ENCODE measurements at regions not wholly inside any gene's neighbourhood (a gene's known extent, or its start where the extent isn't known, plus 50 kb on each side); places are given as distances from the start of the nearest gene placed in this dataset.

DNA sequence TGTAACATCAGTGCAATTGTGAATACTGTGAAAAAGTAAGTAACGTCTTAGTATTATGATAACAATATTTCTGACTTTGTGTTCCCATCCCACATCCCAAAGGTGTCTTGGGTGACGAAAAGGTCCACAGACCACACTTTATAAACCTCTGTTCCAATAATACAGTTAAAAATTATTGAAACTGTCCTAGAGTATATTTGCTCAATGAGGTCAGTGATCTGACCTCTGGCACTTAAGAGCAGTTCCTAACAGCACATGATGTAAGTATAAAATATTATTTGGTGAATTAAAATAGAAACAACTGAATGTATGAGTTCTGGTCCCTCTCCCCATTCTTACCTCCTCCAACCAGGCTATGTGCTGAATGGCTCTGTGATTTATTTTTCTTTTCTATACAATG is 566.4 kb upstream of the MMS22L start:
- H2BK12ac ChIP-seq (ENCODE audit: low read depth, low read length), result no peak overlapping the region
- H4K8ac ChIP-seq (ENCODE audit: extremely low read depth, insufficient read depth, low read length), result no peak overlapping the region
- no peak overlapping the region for H2AK5ac ChIP-seq (ENCODE audit: low read depth, low read length)
- no peaks in the 10 kb centered on the region for H3K79me1 ChIP-seq (ENCODE audit: low read depth, low read length)
- H2BK15ac ChIP-seq (ENCODE audit: low read length), result no peak overlapping the region
- H3K9me3 ChIP-seq (ENCODE audit: insufficient read depth in 2 of 2, low read depth in 1 of 2, low read length in 1 of 2), result no peaks in the 10 kb centered on the region
- H3K4ac ChIP-seq (replicated peaks; ENCODE audit: insufficient read length, low read depth, low read length), result no peak overlapping the region
- H3K18ac ChIP-seq (ENCODE audit: extremely low read depth, low read length), result no peak overlapping the region
- H2BK20ac ChIP-seq (ENCODE audit: low read length), result no peak overlapping the region
- 97% methylated on average over 2 of the region's 2 CpGs; no CpG with 5 or more reads in 1 of the 2 experiments for WGBS, 2 experiments (ENCODE audit: extremely low coverage in 1 of 2, insufficient coverage in 1 of 2, insufficient read length in 1 of 2, insufficient replicate concordance in 2 of 2, low coverage in 1 of 2, low lambda C conversion rate in 2 of 2, missing lambda C conversion rate in 1 of 2)
- H3K27me3 ChIP-seq (replicated peaks in 1 of 4; ENCODE audit: control insufficient read depth in 3 of 4, extremely low read depth in 1 of 4, insufficient read depth in 3 of 4, low read length in 3 of 4), result no peaks in the 10 kb centered on the region
- H2BK5ac ChIP-seq (ENCODE audit: low read depth, low read length), result no peak overlapping the region
- H3K27ac ChIP-seq (ENCODE audit: low read depth, low read length), result no peak overlapping the region
- no peak for DNase-seq (ENCODE audit: low read depth in 1 of 2, low spot score in 2 of 2)
- H3K36me3 ChIP-seq (ENCODE audit: control insufficient read depth in 2 of 4, insufficient read depth in 4 of 4, low read length in 3 of 4), result no peaks in the 10 kb centered on the region
- no peak overlapping the region for H2BK120ac ChIP-seq (replicated peaks; ENCODE audit: low read depth, low read length)
- no peak overlapping the region for H3K56ac ChIP-seq (replicated peaks; ENCODE audit: insufficient read length, low read depth, low read length)
- CTCF ChIA-PET (ENCODE audit: partially characterized antibody), result no interaction called here
- H3K9ac ChIP-seq (replicated peaks in 1 of 4; ENCODE audit: extremely low read depth in 1 of 4, low read depth in 3 of 4, low read length in 3 of 4), result no peak overlapping the region
- POLR2A ChIA-PET (ENCODE audit: partially characterized antibody), result no interaction called here
- H3K4me3 ChIP-seq (ENCODE audit: extremely low read depth in 1 of 4, insufficient read depth in 2 of 4, low read depth in 3 of 4, low read length in 4 of 4), result no peak overlapping the region
- no peak overlapping the region for H4K5ac ChIP-seq (ENCODE audit: insufficient read length, low read depth, low read length)
- no peak overlapping the region for H4K91ac ChIP-seq (replicated peaks; ENCODE audit: insufficient read length, low read length)
- H4K20me1 ChIP-seq (replicated peaks in 1 of 2; ENCODE audit: control insufficient read depth in 1 of 2, insufficient read depth in 2 of 2, low read length in 2 of 2), result no peaks in the 10 kb centered on the region
- peaks cover 0 to 11% (median 1%) of the 10 kb centered on the region in 4 experiments; a peak in 2 of 7 replicates for H3K4me1 ChIP-seq (replicated peaks in 1 of 4; ENCODE audit: control insufficient read depth in 3 of 4, insufficient read depth in 4 of 4, low read length in 3 of 4)
- H3K23ac ChIP-seq (ENCODE audit: insufficient read length), result no peak overlapping the region
- H3K4me2 ChIP-seq (ENCODE audit: insufficient read depth in 1 of 2, low read depth in 2 of 2, low read length in 2 of 2), result no peak overlapping the region
- no peaks in the 10 kb centered on the region for H3K79me2 ChIP-seq (ENCODE audit: control insufficient read depth in 1 of 2, insufficient read depth in 2 of 2, low read length in 2 of 2)
- no peaks in the 10 kb centered on the region for H3K23me2 ChIP-seq (ENCODE audit: low read depth, low read length)
- FAIRE-seq, result no peak
- no peak overlapping the region for H2AFZ ChIP-seq (ENCODE audit: low read length)
- no peak overlapping the region for H3K14ac ChIP-seq (ENCODE audit: insufficient read length)
- no peak for TF ChIP-seq TEAD4 (IDR thresholded peaks at IDR 0.05; ENCODE audit: low read depth, low read length)
- no peak for TF ChIP-seq FOSL1 (IDR thresholded peaks at IDR 0.05; ENCODE audit: insufficient read depth, low read depth, low read length)
- no peak for TF ChIP-seq ATF3 (IDR thresholded peaks at IDR 0.05; ENCODE audit: insufficient read depth, low read depth, low read length)
- no peak for TF ChIP-seq CREB1 (IDR thresholded peaks at IDR 0.05)
- no peak for TF ChIP-seq CEBPB (IDR thresholded peaks at IDR 0.05; ENCODE audit: low read depth, low read length)
- TF ChIP-seq, protein P1, sequence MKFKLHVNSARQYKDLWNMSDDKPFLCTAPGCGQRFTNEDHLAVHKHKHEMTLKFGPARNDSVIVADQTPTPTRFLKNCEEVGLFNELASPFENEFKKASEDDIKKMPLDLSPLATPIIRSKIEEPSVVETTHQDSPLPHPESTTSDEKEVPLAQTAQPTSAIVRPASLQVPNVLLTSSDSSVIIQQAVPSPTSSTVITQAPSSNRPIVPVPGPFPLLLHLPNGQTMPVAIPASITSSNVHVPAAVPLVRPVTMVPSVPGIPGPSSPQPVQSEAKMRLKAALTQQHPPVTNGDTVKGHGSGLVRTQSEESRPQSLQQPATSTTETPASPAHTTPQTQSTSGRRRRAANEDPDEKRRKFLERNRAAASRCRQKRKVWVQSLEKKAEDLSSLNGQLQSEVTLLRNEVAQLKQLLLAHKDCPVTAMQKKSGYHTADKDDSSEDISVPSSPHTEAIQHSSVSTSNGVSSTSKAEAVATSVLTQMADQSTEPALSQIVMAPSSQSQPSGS (IDR thresholded peaks at IDR 0.05; ENCODE audit: low read length), result no peak
- TF ChIP-seq EZH2 (IDR thresholded peaks at IDR 0.05; ENCODE audit: low read depth, low read length, severe bottlenecking), result no peak
- no peak for TF ChIP-seq BACH1 (IDR thresholded peaks at IDR 0.05; ENCODE audit: low read length)
